NCI-H2227 treated with DMSO at 0.1 percent for 48 hours (cell line): ENCODE measurements at regions not wholly inside any gene's neighbourhood (a gene's known extent, or its start where the extent isn't known, plus 50 kb on each side); places are given as distances from the start of the nearest gene placed in this dataset.
"Not testable (repeated sequence)": the region's sequence is repeated elsewhere in the genome, so short reads cannot be mapped to it uniquely, and the experiment has no call there.

Experiments used
- DNase-seq: peaks from one replicate; lab custom pipeline; 2025; lab: John Stamatoyannopoulos, UW

DNA sequence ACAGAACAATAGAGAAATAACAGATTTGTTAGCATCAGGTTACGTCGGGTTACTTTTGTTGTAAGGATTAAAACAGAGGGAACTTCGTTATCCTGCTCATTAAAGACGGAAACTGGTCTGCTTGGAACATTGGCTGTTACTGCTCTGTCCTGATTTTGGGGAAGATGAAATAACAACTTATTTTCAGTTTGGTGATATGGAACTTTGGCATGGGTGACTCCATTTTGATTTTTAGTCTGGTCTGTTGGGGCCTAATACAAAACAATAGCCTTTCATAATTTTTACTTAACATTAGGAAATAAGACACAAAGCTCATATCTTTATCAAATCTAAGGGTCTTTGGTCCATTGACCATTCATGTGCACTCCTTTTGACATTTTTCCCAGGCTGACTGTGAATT lies 220.5 kb upstream of the DUSP10 start:
- DNase-seq, result no peak

DNA sequence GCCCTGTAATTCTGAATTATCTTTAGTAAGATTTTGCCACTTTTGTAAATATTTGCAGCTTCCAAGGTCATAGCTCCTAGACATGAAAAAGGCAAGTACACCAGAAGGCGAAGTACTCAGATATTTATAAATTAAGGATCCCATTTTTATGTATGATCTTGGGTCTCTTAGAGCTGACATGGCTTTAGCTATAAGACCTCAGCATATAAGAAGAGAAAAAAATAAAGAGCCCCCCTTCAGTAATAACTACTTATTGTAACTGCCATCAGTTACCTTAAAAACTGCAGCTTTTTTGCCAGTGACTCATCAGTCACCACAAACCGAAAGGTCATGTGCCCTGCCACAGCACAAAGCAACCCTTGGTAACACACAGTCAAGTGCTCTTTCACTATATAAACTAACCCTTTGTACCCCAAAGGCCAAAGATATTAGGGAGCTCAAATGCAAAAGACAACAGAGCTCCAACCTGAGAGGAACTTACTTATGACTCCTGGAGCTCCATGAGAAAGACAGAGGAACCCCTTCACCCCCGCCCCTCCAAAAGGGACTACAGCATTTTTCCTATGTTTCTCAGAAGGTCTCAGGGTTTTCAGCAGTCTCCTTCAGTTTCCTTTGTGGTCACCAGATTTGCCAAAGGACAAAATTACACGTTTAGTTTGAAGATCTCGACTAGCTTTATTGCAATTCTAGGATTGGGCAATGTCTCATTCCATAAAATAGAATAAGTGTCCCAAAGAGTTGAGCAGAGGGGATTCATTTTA lies 219.8 kb upstream of the DUSP10 start:
- no peak for DNase-seq

GRCh38 chr1:221958161-221958562 lies 216.3 kb upstream of the DUSP10 start:
- DNase-seq, result not testable (repeated sequence)

DNA sequence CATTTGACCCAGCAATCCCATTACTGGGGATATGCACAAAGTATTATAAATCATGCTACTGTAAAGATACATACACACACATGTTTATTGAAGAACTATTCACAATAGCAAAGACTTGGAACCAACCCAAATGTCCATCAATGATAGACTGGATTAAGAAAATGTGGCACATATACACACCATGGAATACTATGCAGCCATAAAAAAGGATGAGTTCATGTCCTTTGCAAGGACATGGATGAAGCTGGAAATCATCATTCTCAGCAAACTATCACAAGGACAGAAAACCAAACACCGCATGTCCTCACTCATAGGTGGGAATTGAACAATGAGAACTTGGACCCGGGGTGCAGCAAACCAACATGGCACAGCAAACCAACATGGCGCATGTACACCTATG lies 215.5 kb upstream of the DUSP10 start:
- DNase-seq, result not testable (repeated sequence)

GRCh38 chr1:221949996-221950395 lies 208.1 kb upstream of the DUSP10 start:
- no peak for DNase-seq

DNA sequence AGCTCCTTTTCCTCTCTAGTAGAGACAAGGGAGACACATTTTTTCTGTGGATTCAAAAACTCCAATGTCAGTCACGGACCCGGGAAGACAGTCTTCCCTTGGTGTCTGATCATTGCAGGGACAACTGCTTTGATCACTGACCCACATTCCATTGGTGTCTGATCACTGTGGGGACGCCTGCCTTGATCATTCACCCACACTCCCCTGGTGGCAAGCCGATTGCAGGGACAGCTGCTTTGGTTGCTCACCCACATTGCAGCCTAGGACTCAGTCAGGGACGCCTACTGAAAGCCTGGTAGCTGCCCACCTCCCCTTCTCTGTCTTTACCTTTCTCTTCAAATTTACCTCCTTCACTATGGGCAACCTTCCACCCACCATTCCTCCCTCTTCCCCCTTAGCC lies 206.6 kb upstream of the DUSP10 start:
- no peak for DNase-seq

GRCh38 chr1:221947731-221948130 lies 205.8 kb upstream of the DUSP10 start:
- no peak for DNase-seq

- no peak for DNase-seq
Observed at GRCh38 chr1:221946768-221947167, 204.9 kb upstream of the DUSP10 start.

DNA sequence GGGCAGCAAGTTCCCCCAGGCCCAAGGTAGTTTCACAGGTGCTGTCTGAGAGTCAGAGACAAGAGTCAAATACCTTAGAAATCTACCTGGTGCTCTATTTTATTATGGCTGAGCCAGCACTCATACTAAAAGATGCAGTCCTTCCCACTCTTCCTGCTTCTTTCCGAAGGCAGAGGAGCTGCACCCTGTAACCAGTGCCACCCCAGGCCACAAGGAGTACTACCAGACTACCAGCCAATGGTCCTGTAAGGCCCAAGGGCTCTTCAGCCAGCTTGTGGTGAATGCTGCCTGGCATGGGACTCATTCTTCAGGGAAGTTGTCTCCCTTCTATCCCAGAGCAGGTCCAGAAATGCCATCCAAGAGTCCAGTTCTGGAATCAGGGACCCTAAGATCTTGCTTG lies 203.8 kb upstream of the DUSP10 start:
- no peak for DNase-seq

GRCh38 chr1:221944247-221944870 lies 202.5 kb upstream of the DUSP10 start:
- DNase-seq, result no peak

DNA sequence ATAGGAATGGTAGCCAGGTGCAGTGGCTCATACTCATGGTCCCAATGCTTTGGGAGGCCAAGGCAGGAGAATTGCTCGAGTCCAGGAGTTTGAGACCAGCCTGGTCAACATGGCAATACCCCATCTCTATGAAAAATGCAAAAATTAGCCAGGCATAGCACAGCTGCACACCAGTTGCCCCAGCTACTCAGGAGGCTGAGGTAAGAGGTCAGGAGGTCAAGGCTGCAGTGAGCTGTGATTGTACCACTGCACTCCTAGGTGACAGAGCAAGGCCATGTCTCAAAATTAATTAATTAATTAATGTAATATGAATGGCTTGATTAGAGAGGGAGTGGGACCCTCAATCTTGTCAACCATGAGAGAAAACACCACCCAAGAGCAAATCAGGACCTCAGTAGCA lies 198.7 kb upstream of the DUSP10 start:
- DNase-seq, result no peak

DNA sequence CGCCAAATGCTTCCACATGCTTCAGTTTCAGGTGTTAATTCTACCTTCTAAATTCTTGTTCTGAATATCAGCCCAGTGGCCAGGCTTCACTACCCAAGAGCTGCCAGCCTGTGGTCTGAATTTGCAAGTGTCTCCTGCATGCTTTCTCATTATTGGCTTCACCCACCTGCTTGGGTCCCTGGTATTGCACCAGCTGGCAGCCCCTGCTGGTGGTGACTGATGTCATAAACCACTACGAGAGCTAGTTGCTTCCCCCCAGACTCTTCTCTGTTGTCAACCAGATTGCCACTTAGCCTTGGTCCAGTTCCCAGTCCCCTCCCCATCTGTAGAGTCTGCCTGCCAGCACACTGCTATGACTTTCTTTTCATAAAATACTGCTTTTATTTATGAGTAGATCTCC lies 197.7 kb upstream of the DUSP10 start:
- DNase-seq, result no peak

- DNase-seq, result no peak
Observed at GRCh38 chr1:221937155-221937953, 195.5 kb upstream of the DUSP10 start.

GRCh38 chr1:221933814-221934213 lies 191.9 kb upstream of the DUSP10 start:
- no peak for DNase-seq

DNA sequence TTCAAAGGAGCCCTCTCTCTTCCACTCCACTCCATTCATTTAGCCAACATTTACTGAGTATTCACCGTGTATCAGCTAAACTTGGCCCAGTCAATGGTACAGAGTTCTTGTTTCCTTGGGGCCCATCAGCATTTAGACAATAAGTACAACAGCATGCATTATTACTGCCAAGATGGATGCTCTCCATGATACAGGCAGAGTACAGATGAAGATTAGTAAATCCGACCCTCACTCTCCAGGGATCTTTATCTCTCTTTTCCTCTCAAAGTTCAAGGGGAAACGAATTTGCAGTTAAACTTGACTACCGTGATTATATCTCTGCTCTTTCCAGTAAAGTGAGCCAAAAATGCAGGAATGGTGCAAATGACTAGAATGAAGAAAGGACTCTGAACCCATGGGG lies 184.6 kb upstream of the DUSP10 start:
- DNase-seq, result no peak

- no peak for DNase-seq
Observed at GRCh38 chr1:221925947-221926346, 184.1 kb upstream of the DUSP10 start.

- no peak for DNase-seq
Observed at GRCh38 chr1:221923929-221924598, 182.2 kb upstream of the DUSP10 start.

DNA sequence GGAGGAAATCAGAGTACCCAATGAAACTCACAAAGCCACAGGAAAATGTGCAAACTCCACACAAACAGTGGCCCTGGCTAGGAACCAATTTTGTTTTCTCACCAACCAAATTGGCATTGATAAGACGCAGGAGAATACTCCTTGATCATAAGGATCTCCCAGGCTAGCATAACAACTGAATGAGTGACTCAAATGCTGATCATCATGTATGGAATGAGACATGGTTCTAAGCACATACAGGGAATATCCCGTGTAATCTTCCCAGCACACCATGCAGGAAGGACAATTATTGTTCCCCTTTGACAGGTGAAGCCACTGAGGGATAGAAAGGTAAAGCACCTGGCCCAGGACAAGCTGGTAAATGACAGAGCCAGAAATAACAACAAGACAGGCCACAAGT lies 180.0 kb upstream of the DUSP10 start:
- DNase-seq, result no peak

- DNase-seq, result no peak
Observed at GRCh38 chr1:221919743-221920142, 177.9 kb upstream of the DUSP10 start.

DNA sequence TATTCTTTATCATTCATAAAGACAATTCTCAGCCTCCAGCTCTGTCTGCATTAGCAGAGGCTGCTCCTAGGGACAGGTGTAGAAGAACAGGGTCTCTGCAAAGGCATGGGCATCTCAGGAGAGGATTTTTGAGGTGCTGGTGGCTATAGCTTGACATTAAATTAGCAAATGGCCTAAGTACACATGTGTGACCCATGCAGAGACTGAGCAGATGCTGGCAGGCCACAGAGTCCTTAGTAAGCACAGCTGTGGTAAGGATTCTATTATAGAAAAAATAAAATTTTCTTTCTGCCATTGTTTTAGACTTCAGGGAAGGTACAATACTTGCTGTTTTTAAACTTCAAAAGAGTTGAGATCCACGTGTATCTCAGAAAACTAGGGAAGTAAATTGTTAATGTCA lies 177.5 kb upstream of the DUSP10 start:
- no peak for DNase-seq

DNA sequence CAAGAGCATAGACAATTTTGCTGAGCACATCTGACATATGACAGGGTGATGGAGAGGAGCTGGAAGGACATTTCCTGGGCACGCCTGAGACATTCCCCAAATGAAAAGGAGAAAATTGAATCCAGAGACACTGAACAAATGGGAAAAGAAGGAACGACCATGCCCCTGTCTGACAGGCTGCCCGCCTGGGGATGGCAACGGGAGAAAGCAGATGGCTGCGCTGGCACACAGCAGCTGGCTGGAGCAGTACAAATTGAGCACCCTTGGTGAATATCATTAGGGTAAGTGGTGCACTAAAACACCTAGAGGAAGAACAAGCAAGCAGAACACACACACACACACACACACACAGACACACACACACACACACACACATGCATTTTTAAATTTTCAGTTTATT lies 174.3 kb upstream of the DUSP10 start:
- DNase-seq, result no peak

GRCh38 chr1:221915764-221916163 lies 173.9 kb upstream of the DUSP10 start:
- no peak for DNase-seq
